Left lung (tissue), 4 donors: ENCODE measurements at regions not wholly inside any gene's neighbourhood (a gene's known extent, or its start where the extent isn't known, plus 50 kb on each side); places are given as distances from the start of the nearest gene placed in this dataset.

Experiments
- ATAC-seq: fragments of 200-7000 bp; cut with Tn5 transposase; one replicate; pipeline ENCODE4 v1.9.1; 2020; ENCODE audit warnings: moderate library complexity
- DNase-seq, 4 donors: peaks; one replicate each; pipeline ENCODE4 v3.0.0-alpha.2; 2013 to 2020
- H3K27ac ChIP-seq, 2 donors: fragments of 200-600 bp; sonication (generic) in 1 of 2; one replicate each; pipeline versions ENCODE4 v1.5.0 to v1.8.0; 2020 to 2021
- H3K27me3 ChIP-seq, 2 donors: fragments of 200-600 bp; sonication (generic) in 1 of 2; one replicate each; pipeline versions ENCODE4 v1.5.0 to v1.8.0; 2020 to 2021
- H3K36me3 ChIP-seq, 2 donors: fragments of 200-600 bp; sonication (generic) in 1 of 2; one replicate each; pipeline versions ENCODE4 v1.5.0 to v1.8.0; 2020 to 2021
- H3K4me1 ChIP-seq, 2 donors: fragments of 200-600 bp; one replicate each; pipeline ENCODE4 v1.8.0; 2021
- H3K4me3 ChIP-seq, 2 donors: fragments of 200-600 bp; sonication (generic) in 1 of 2; one replicate each; pipeline versions ENCODE4 v1.5.0 to v1.8.0; 2020 to 2021; ENCODE audit warnings: mild to moderate bottlenecking in 1 of 2
- H3K9me3 ChIP-seq, 2 donors: fragments of 200-600 bp; sonication (generic) in 1 of 2; one replicate each; pipeline versions ENCODE4 v1.5.0 to v1.8.0; 2020 to 2021
- CTCF ChIP-seq, 2 donors: fragments of 200-600 bp; sonication (generic) in 1 of 2; IDR thresholded peaks; one replicate each; pipeline versions ENCODE4 v1.5.0 to v1.8.0; 2021; ENCODE audit warnings: antibody characterized with exemption in 2 of 2
- intact Hi-C, 2 donors: fragments of 100-400 bp; cut with DNase I; formaldehyde crosslinking; loops; one replicate each; pipeline versions ENCODE4 v1.11.2 to v1.14.2; 2022
- donor health status: DM: no; HTN: yes; CAD: no.
- donor health status: DM: no; HTN: no; CAD: no.

GRCh38 chr9:96085491-96086143 lies 210.1 kb downstream of the ERCC6L2 start:
- Histone ChIP-seq H3K36me3 (no peaks in the 10 kb centered on the region), H3K9me3 (no peaks in the 10 kb centered on the region), H3K4me3 (no peak overlapping the region), H3K27me3 (peaks cover 0 to 26% of the 10 kb centered on the region in 2 donors), H3K4me1 (no peaks in the 10 kb centered on the region), H3K27ac (no peak overlapping the region)
- intact Hi-C loops = no loop called here
- ATAC-seq (no peak), DNase-seq (no peak)
- no peak for TF ChIP-seq CTCF (IDR thresholded peaks at IDR 0.05)

GRCh38 chr9:96084331-96084734 lies 208.8 kb downstream of the ERCC6L2 start:
- no peak overlapping the region for H3K27ac ChIP-seq
- H3K4me1 ChIP-seq = peaks cover 0 to 4% of the 10 kb centered on the region in 2 donors
- H3K36me3 ChIP-seq = no peaks in the 10 kb centered on the region
- H3K9me3 ChIP-seq = no peaks in the 10 kb centered on the region
- H3K4me3 ChIP-seq = no peak overlapping the region
- intact Hi-C loops = no loop called here
- H3K27me3 ChIP-seq = peaks cover 0 to 33% of the 10 kb centered on the region in 2 donors
- no peak for DNase-seq
- ATAC-seq = no peak
- TF ChIP-seq CTCF (IDR thresholded peaks at IDR 0.05) = no peak

GRCh38 chr9:96082516-96083232 lies 207.2 kb downstream of the ERCC6L2 start:
- H3K36me3 ChIP-seq = no peaks in the 10 kb centered on the region
- ATAC-seq (no peak), DNase-seq (no peak)
- no peaks in the 10 kb centered on the region for H3K9me3 ChIP-seq
- H3K27ac ChIP-seq = no peak overlapping the region
- H3K4me3 ChIP-seq = no peak overlapping the region
- no peak for TF ChIP-seq CTCF (IDR thresholded peaks at IDR 0.05)
- H3K4me1 ChIP-seq = peaks cover 0 to 4% of the 10 kb centered on the region in 2 donors
- intact Hi-C loops = no loop called here
- peaks cover 0 to 29% of the 10 kb centered on the region in 2 donors for H3K27me3 ChIP-seq

GRCh38 chr9:96080364-96080763 lies 204.9 kb downstream of the ERCC6L2 start:
- no peak for DNase-seq
- no peaks in the 10 kb centered on the region for H3K36me3 ChIP-seq
- intact Hi-C loops = no loop called here
- peaks cover 0 to 4% of the 10 kb centered on the region in 2 donors for H3K4me1 ChIP-seq
- no peak overlapping the region for H3K27ac ChIP-seq
- H3K4me3 ChIP-seq = no peak overlapping the region
- peak; percentile 66 for ATAC-seq
- no peak for TF ChIP-seq CTCF (IDR thresholded peaks at IDR 0.05)
- no peaks in the 10 kb centered on the region for H3K9me3 ChIP-seq
- peaks cover 0 to 11% of the 10 kb centered on the region in 2 donors for H3K27me3 ChIP-seq

- ATAC-seq = no peak
Measured at GRCh38 chr9:96079779-96080178, 204.3 kb downstream of the ERCC6L2 start.

More at GRCh38 chr9:96079779-96080178, 204.3 kb downstream of the ERCC6L2 start:
- no peaks in the 10 kb centered on the region for H3K9me3 ChIP-seq
- peaks cover 0 to 4% of the 10 kb centered on the region in 2 donors for H3K4me1 ChIP-seq
- no peak overlapping the region for H3K27ac ChIP-seq
- H3K27me3 ChIP-seq = peaks cover 0 to 11% of the 10 kb centered on the region in 2 donors
- DNase-seq = no peak
- intact Hi-C loops = no loop called here
- H3K4me3 ChIP-seq = no peak overlapping the region
- TF ChIP-seq CTCF (IDR thresholded peaks at IDR 0.05) = no peak
- no peaks in the 10 kb centered on the region for H3K36me3 ChIP-seq
